Ovary (tissue), 7 donors: ENCODE measurements at regions not wholly inside any gene's neighbourhood (a gene's known extent, or its start where the extent isn't known, plus 50 kb on each side); places are given as distances from the start of the nearest gene placed in this dataset.
"Not testable (repeated sequence)": the region's sequence is repeated elsewhere in the genome, so short reads cannot be mapped to it uniquely, and the experiment has no call there.

Experiments used
- DNase-seq, 5 donors: peaks; one replicate each; pipeline ENCODE4 v3.0.0-alpha.2; 2019 to 2020
- H3K27ac ChIP-seq, 2 donors: fragments of 200-600 bp; one replicate each; pipeline versions ENCODE4 v1.5.1 to v1.8.0; 2019 to 2022
- H3K27me3 ChIP-seq: fragments of 200-600 bp; one replicate; pipeline ENCODE4 v1.8.0; 2022
- H3K36me3 ChIP-seq: fragments of 200-600 bp; sonication (generic); one replicate; pipeline ENCODE4 v1.5.1; 2019
- H3K4me1 ChIP-seq: one replicate; pipeline ENCODE4 v1.8.1; 2013; ENCODE audit warnings: mild to moderate bottlenecking, moderate library complexity; ENCODE audit not compliant: insufficient read depth
- H3K4me3 ChIP-seq: fragments of 200-600 bp; sonication (generic); one replicate; pipeline ENCODE4 v1.5.1; 2017
- H3K9me3 ChIP-seq, 2 donors: fragments of 200-600 bp in 1 of 2; sonication (generic) in 1 of 2; one replicate each; pipeline versions ENCODE4 v1.5.1 to v1.8.1; 2013 to 2019; ENCODE audit warnings: mild to moderate bottlenecking in 1 of 2, moderate library complexity in 1 of 2
- EP300 ChIP-seq: sonication (generic); formaldehyde crosslinking; IDR thresholded peaks from one replicate; pipeline ENCODE4 v1.6.1; 2017; ENCODE audit warnings: antibody characterized with exemption
- POLR2A ChIP-seq: fragments of 450-650 bp; IDR thresholded peaks from one replicate; pipeline ENCODE4 v1.6.1; 2017; ENCODE audit warnings: antibody characterized with exemption, mild to moderate bottlenecking, moderate library complexity
- WGBS, 3 donors: extraction: QIAGEN DNeasy Blood & Tissue Kit in 1 of 3; methylation state at CpG; one replicate each; pipeline versions ENCODE4 v1.1.5 to v1.1.7; 2013 to 2017; 5-methylcytosine and 5-hydroxymethylcytosine counted together
- intact Hi-C, 4 donors: fragments of 100-400 bp; cut with DNase I; formaldehyde crosslinking; loops; one replicate each; pipeline versions ENCODE4 v1.11.0 to v1.15.1; 2022 to 2023
- TF ChIP-seq, protein P1 (sequence below), 3 donors: fragments of 450-650 bp in 2 of 3; fragments of 200-600 bp in 1 of 3; IDR thresholded peaks; one replicate each; pipeline versions ENCODE4 v1.5.1 to v1.8.0; 2016 to 2022; ENCODE audit warnings: antibody characterized with exemption in 3 of 3, mild to moderate bottlenecking in 1 of 3
- donor health status: DM: no; HTN: no; CAD: no; lungs with moderate emphysema.
- donor health status: DM: no; HTN: no; CAD: no.
- donor health status: Bipolar disorder and iron deficiency.
- donor health status: DM: no; HTN: no; CAD: no.
- donor health status: DM: yes; HTN: yes; CAD: no.

- no peak for DNase-seq
- TF ChIP-seq POLR2A (no peak), EP300 (no peak)
- TF ChIP-seq, protein P1, sequence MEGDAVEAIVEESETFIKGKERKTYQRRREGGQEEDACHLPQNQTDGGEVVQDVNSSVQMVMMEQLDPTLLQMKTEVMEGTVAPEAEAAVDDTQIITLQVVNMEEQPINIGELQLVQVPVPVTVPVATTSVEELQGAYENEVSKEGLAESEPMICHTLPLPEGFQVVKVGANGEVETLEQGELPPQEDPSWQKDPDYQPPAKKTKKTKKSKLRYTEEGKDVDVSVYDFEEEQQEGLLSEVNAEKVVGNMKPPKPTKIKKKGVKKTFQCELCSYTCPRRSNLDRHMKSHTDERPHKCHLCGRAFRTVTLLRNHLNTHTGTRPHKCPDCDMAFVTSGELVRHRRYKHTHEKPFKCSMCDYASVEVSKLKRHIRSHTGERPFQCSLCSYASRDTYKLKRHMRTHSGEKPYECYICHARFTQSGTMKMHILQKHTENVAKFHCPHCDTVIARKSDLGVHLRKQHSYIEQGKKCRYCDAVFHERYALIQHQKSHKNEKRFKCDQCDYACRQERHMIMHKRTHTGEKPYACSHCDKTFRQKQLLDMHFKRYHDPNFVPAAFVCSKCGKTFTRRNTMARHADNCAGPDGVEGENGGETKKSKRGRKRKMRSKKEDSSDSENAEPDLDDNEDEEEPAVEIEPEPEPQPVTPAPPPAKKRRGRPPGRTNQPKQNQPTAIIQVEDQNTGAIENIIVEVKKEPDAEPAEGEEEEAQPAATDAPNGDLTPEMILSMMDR (IDR thresholded peaks at IDR 0.05): no peak
- whole genome bisulfite sequencing, 3 donors: 24 to 34% (median 30%) methylated on average over 4 of the region's 4 CpGs
- no peak overlapping the region for H3K4me3 ChIP-seq
- H3K27ac ChIP-seq: no peak overlapping the region
- H3K27me3 ChIP-seq: no peaks in the 10 kb centered on the region
- intact Hi-C loops: no loop called here
- H3K4me1 ChIP-seq: no peaks in the 10 kb centered on the region
- no peaks in the 10 kb centered on the region for H3K36me3 ChIP-seq
- no peaks in the 10 kb centered on the region for H3K9me3 ChIP-seq
Observed at GRCh38 chr6:159522877-159523547, 170.0 kb downstream of the SOD2 start.

DNA sequence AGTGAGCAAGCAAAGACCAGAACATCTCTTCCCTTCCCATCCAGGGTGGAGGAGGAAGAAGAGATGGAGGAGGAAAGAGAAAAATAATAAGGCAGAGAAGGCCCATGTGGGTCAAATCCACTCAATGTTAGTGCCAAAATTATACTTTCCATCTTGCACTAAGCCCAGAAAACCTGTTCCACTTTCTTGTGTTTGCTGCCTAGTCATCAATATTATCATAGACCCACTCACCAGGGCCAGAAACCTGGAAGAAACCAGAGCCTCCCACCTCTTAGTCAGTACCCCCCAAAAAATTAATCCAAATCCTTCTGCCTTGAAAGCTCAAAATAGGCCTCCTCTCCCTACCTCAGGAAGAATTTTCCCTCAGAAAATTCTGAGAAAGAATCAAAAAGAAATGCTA is 171.1 kb downstream of the SOD2 start:
- H3K27ac ChIP-seq: no peak overlapping the region
- intact Hi-C loops: no loop called here
- TF ChIP-seq, protein P1 (IDR thresholded peaks at IDR 0.05): no peak
- TF ChIP-seq EP300 (no peak), POLR2A (no peak)
- no peaks in the 10 kb centered on the region for H3K4me1 ChIP-seq
- no peaks in the 10 kb centered on the region for H3K27me3 ChIP-seq
- H3K4me3 ChIP-seq: no peak overlapping the region
- DNase-seq: no peak
- H3K36me3 ChIP-seq: no peaks in the 10 kb centered on the region
- no peaks in the 10 kb centered on the region for H3K9me3 ChIP-seq

- Histone ChIP-seq H3K9me3 (no peaks in the 10 kb centered on the region), H3K4me1 (no peaks in the 10 kb centered on the region), H3K36me3 (no peaks in the 10 kb centered on the region), H3K27ac (no peak overlapping the region), H3K27me3 (no peaks in the 10 kb centered on the region), H3K4me3 (no peak overlapping the region)
- TF ChIP-seq EP300: no peak
- TF ChIP-seq, protein P1 (IDR thresholded peaks at IDR 0.05): no peak
- no peak for TF ChIP-seq POLR2A
- DNase-seq: no peak
- intact Hi-C loops: no loop called here
Observed at GRCh38 chr6:159520002-159520401, 173.0 kb downstream of the SOD2 start.

GRCh38 chr6:159515811-159516210 is 177.2 kb downstream of the SOD2 start:
- H3K4me3 ChIP-seq, DNase-seq, H3K4me1 ChIP-seq, H3K27ac ChIP-seq, H3K36me3 ChIP-seq, intact Hi-C loops, H3K27me3 ChIP-seq, H3K9me3 ChIP-seq: not testable (repeated sequence)
- 82 to 99% (median 97%) methylated on average over 3 of the region's 3 CpGs for WGBS, 3 donors

DNA sequence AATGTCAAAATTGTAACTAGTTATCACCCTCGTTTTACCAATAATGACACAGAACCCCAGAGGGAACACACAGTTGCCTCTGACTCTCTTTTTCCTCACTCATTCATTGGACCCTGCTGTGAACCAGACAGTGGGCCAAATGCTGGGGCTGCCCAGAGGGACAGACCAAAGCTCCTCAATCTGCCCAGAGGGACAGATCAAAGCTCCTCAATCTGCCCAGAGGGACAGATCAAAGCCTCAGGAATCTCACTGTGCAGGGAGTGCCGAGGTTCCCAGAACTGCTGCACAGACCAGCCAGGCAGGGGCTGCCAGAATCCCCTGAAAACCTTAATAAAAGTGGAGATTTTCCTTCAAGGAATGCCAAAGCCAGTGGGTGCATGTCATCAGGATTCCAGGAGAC is 179.1 kb downstream of the SOD2 start:
- 29 to 40% (median 31%) methylated on average over 2 of the region's 2 CpGs for WGBS, 3 donors
- H3K27ac ChIP-seq: no peak overlapping the region
- no peak overlapping the region for H3K4me3 ChIP-seq
- no peaks in the 10 kb centered on the region for H3K27me3 ChIP-seq
- no peaks in the 10 kb centered on the region for H3K9me3 ChIP-seq
- no peak for DNase-seq
- TF ChIP-seq POLR2A (no peak), EP300 (no peak)
- TF ChIP-seq, protein P1 (IDR thresholded peaks at IDR 0.05): no peak
- no peaks in the 10 kb centered on the region for H3K4me1 ChIP-seq
- no peaks in the 10 kb centered on the region for H3K36me3 ChIP-seq
- intact Hi-C loops: no loop called here
